B cell (primary cell): ENCODE measurements at regions not wholly inside any gene's neighbourhood (a gene's known extent, or its start where the extent isn't known, plus 50 kb on each side); places are given as distances from the start of the nearest gene placed in this dataset.

Experiments
- CTCF ChIP-seq: fragments of 200-600 bp; IDR thresholded peaks from one replicate; pipeline ENCODE4 v1.8.0; 2022; ENCODE audit warnings: antibody characterized with exemption, mild to moderate bottlenecking
- EZH2 ChIP-seq: IDR thresholded peaks from 2 replicates; pipeline ENCODE4 v1.6.1; 2012; ENCODE audit warnings: borderline replicate concordance, low read depth, mild to moderate bottlenecking, moderate library complexity, low read length; ENCODE audit not compliant: insufficient read depth, poor library complexity, severe bottlenecking

- no peak for TF ChIP-seq CTCF
- TF ChIP-seq EZH2 = no peak
These were observed 85.7 kb upstream of the TBX3 start for GRCh38 chr12:114769634-114770033.
